Activated CD8-positive, alpha-beta memory T cell treated with anti-CD3 and anti-CD28 coated beads for 1 hour (primary cell): ENCODE measurements at regions not wholly inside any gene's neighbourhood (a gene's known extent, or its start where the extent isn't known, plus 50 kb on each side); places are given as distances from the start of the nearest gene placed in this dataset.
"Not testable (repeated sequence)": the region's sequence is repeated elsewhere in the genome, so short reads cannot be mapped to it uniquely, and the experiment has no call there.

Source experiments
- DNase-seq, 2 donors: peaks; one replicate each; pipeline ENCODE4 v3.0.0-alpha.2; 2020; ENCODE audit warnings: low read depth in 1 of 2; ENCODE audit errors: extremely low read depth in 1 of 2

DNA sequence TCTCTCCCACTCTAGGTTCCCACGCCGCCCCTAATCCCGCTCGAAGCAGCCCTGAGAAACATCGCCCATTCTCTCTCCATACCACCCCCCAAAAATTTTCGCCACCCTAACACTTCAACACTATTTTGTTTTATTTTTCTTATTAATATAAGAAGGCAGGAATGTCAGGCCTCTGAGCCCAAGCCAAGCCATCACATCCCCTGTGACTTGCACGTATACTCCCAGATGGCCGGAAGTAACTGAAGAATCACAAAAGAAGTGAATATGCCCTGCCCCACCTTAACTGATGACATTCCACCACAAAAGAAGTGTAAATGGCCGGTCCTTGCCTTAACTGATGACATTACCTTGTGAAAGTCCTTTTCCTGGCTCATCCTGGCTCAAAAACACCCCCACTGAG lies 127.2 kb upstream of the ADCY2 start:
- DNase-seq: not testable (repeated sequence)

- no peak for DNase-seq
These were observed 126.2 kb upstream of the ADCY2 start for GRCh38 chr5:7269591-7270274.

DNA sequence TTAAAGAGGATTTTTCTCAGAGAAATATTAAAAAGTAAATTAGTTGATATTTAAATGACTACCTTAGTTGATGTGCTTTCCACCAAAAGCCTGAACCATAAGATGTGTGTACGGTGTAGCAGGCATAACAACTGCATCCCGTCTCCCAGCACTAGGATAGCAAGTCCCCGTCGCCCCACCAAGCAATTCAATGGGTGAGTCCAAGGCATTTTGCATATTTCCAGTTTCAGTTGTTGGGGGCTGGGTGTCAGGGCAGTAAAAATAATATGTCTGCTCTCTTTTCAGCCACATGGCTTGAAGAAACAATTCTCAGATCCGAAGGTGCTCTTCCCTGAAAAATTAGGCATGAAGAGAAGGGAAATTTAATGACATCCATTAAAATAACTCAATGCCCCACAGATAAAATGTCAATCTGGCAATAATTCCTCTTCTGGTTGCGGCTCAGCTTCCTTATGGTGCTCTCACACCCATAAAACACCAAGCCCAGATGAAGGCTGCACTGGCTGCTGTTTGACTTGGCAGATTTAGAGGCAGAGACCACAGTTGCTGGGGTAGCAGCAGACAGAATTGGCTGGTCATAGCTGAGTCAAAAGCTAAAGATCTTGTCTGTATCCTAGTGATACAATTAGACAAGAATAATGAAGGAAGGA lies 124.4 kb upstream of the ADCY2 start:
- DNase-seq: no peak

- DNase-seq: no peak
These were observed 123.5 kb upstream of the ADCY2 start for GRCh38 chr5:7272408-7272965.

- no peak for DNase-seq
These were observed 121.7 kb upstream of the ADCY2 start for GRCh38 chr5:7274203-7274602.

- not testable (repeated sequence) for DNase-seq
These were observed 106.3 kb upstream of the ADCY2 start for GRCh38 chr5:7289634-7290033.

DNA sequence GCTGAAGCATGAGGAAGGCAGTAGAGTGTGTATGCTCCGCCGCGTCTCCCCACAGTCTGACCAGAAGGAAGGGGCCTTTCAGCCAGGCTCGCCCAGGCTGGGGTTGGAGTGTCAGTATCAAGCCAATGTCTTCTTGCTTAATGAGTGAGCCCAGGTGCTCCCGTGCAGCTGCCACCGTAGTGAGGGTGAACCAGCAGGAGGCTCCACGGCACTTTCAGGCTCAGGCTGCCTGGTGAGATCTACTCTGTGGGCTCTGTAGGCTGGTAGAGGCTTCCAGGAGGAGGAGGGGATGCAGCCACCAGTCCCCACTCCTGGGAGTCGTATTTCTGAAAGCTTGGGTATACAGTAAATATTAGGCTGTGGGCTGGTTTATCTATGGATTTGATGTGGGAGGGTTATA lies 98.1 kb upstream of the ADCY2 start:
- not testable (repeated sequence) for DNase-seq

- not testable (repeated sequence) for DNase-seq
These were observed 96.2 kb upstream of the ADCY2 start for GRCh38 chr5:7299731-7300130.

DNA sequence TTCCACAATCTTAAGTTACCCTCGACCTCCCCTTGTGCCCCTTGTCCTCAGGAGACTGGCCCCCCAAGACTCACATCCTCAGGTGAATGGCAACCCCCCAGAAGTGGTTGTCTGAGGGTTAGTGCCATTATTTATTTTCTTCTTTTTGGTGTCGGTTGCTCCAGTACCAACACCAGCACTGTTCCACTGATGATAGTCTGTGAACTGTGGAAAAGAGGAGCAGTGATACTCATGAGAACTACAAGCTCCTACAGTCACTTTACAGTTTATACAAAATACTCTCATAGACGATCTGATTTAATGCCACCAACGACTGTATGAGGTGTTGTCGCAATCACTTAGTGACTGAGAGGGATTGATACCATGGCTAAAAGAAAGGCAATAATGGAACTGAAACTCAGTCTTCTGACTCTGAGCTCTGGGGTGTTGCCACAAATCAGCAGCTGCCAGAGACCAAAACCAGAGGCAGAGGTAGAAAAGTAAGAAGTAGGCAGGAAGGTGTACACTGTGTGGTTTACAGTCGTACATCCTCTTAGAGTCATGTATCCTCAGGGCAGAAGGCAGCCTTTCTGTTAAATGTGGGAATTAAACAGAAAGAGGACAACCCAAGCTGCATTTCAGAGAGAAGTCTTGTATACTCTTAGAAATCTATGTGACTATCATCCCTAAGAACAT lies 90.8 kb upstream of the ADCY2 start:
- DNase-seq: not testable (repeated sequence)

DNA sequence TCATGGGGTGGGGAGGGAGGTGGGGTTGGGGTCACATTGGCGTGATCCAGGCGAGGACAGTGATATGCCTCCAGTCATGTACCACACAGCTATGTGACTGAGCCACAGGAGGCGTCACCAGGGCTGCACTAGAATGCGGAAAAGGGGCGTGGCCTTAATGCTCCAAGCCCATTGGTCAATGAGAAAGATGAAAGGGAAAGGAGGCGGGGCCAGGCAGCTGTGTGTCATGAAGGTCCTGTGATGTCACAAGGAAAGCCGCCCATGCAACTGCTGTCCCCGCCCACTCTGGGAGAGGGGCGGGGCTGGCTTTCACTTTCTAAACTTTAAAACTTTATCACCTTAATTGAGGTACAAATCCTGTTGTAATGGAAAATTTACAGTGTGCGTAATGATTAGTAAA lies 89.4 kb upstream of the ADCY2 start:
- DNase-seq: not testable (repeated sequence)

GRCh38 chr5:7307709-7308108 lies 88.2 kb upstream of the ADCY2 start:
- DNase-seq: not testable (repeated sequence)

GRCh38 chr5:7309715-7310114 lies 86.2 kb upstream of the ADCY2 start:
- not testable (repeated sequence) for DNase-seq

DNA sequence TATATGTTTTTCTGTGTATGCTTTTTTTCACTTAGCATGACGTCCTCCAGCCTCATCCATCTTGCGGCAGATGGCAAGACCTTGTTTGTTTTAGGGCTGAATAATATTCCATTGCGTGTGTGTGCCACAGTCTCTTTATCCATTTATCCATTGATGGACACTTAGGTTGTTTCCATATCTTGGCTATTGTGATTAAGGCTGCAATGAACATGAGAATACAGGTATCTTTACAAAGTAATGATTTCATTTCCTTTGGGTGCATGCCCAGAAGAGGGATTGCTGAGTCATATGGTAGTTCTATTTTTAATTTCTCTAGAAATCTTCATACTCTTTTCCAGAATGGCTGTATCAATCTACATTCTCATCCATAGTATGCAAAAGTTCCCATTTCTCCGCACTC lies 85.3 kb upstream of the ADCY2 start:
- not testable (repeated sequence) for DNase-seq

DNA sequence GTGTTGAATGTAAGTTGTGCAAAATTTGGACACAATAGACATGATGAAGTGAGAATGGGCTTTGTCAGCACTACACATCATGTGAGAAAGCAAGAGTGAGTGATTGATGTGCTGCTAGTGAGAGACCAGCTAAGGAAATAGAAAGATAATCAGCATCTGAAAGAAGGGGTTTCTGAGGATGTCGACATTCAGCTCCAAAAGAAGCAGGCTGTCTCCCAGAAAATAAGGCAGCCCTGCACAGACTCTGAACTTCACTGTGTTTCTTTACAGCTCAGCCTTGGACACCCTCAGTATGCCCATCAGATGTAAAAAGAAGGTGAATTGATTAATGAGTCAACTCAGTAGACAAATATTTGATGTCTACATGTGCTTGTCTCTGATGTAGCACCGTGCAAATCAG lies 80.8 kb upstream of the ADCY2 start:
- DNase-seq: no peak

GRCh38 chr5:7317751-7318150 lies 78.2 kb upstream of the ADCY2 start:
- no peak for DNase-seq

- no peak for DNase-seq
These were observed 75.1 kb upstream of the ADCY2 start for GRCh38 chr5:7320701-7321301.

DNA sequence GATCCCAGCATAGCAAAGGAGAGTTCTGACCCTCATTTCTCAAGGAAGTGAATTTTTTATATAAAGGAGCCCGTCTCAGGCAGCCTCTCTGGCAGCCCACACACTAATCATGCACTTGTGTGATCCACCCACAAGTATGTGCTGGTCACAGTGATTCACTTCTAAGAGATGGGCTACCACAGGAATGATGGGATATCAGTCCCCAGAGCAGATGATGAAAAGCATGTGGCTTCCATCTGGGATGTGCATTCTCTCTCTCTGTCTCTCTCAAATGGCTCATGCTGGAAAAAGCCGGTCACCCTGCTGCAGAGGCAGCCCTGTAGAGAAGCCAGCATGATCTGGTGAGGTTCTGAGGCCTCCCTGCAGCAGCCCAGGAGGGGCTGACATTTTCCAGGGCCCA lies 74.2 kb upstream of the ADCY2 start:
- no peak for DNase-seq

DNA sequence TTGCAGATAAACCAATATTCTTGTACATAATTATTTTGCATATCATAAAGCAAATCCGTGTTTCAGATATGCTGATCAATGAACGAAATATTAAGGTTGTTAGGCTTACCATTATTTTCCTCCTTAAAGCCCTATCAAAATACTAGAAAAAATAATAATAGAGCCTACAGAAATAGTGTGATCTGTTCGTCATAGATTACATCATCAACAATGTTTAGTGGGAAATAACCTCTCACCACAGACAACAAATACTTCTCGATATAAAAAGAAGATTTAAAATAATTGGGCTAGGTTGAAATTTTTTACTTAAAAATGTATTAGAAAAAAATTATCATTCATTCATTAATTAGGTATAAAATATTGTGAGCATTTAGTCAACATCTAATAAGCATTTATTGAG lies 71.0 kb upstream of the ADCY2 start:
- DNase-seq: no peak

DNA sequence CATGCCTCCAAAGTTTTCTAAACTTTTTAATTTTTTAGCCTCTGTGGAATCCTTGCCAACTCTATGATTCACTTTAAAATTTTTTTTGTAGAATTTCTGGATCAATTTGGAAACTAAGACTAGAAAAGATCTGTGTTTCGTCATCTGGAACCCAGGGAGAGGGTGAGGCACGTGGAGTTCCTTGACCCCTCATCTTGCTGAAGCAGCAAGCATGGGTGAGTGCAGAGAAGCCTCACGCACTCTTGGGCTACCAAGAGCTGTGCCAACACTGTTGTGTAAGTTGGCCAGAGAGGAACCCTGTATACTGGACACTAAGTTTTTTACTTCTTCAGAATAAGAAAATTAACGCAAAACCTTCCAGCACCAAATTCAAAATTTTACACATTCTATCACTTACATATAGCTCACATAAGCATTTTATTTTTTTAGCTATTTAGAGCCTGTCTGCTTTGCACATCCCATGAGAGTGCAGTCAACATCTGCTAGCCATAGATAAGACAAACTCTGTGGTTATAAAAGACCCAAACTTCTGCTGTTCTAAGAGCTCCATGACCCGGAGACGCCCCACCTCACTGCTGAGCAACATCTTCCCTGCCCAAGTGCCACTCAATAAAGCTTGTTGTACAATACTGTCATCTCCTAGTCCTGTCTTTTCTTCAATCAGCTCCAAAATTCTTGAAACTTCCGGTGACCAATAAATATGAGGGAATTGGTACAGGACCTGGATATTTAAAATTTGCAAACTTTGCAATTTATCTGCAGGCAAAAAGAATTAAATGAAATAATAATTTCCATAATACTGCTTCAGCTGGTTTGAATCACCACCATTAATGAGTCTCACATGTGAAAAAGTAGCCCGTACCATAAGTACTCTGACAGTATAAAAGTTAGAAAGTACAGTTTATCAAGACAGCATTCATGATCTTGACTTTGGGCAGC lies 69.7 kb upstream of the ADCY2 start:
- no peak for DNase-seq

GRCh38 chr5:7329141-7329540 lies 66.8 kb upstream of the ADCY2 start:
- no peak for DNase-seq
